A673 (cell line): ENCODE measurements at regions not wholly inside any gene's neighbourhood (a gene's known extent, or its start where the extent isn't known, plus 50 kb on each side); places are given as distances from the start of the nearest gene placed in this dataset.

Source experiments
- CTCF ChIP-seq: fragments of 300-800, 200-600 bp; sonication (generic); conservative IDR thresholded peaks from 2 replicates; pipeline ENCODE4 v1.5.1; 2017; ENCODE audit warnings: low read depth, mild to moderate bottlenecking, antibody characterized with exemption, low read length, moderate library complexity, mixed read lengths
- EZH2 ChIP-seq: fragments of 200-600 bp; sonication (generic); IDR thresholded peaks from 2 replicates; pipeline ENCODE4 v1.6.1; 2017; ENCODE audit warnings: borderline replicate concordance, low read depth, mild to moderate bottlenecking, mixed read lengths, antibody characterized with exemption, low read length; ENCODE audit not compliant: poor library complexity, severe bottlenecking

DNA sequence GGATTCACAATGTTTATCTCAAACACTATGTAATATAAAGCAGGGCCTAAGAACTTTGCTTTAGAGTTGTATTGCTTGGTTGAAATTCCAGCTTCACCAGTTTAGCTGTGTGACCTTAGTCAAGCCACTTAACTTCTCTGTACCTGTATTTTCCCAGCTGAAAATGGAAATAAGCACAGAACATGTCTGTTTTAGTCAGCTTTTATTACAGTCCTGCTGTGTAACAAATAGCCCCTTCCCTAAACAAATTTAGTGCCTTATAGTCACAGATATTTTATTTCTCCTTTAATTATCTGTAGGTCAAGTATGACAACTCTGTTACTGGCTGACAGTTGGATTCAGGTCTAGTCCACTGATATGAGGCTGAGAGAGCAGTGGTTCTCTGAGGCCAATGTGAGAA lies 56.0 kb upstream of the JAG1 start:
- TF ChIP-seq CTCF (no peak), EZH2 (no peak)
